GM18870 (cell line): ENCODE measurements at regions not wholly inside any gene's neighbourhood (a gene's known extent, or its start where the extent isn't known, plus 50 kb on each side); places are given as distances from the start of the nearest gene placed in this dataset.

Experiments
- ATAC-seq: cut with Tn5 transposase; IDR thresholded peaks from one replicate; pipeline ENCODE4 v1.9.1; 2021; ENCODE audit warnings: moderate library complexity; ENCODE audit not compliant: unreplicated experiment

GRCh38 chr5:96340357-96340756 is 92.7 kb downstream of the PCSK1 start:
- ATAC-seq = no peak

GRCh38 chr5:96339862-96340261 is 93.2 kb downstream of the PCSK1 start:
- ATAC-seq = no peak

- ATAC-seq = no peak
These were observed 94.2 kb downstream of the PCSK1 start for GRCh38 chr5:96338624-96339415.

- no peak for ATAC-seq
These were observed 95.0 kb downstream of the PCSK1 start for GRCh38 chr5:96338091-96338490.

GRCh38 chr5:96337048-96337781 is 95.8 kb downstream of the PCSK1 start:
- no peak for ATAC-seq

GRCh38 chr5:96336351-96336985 is 96.6 kb downstream of the PCSK1 start:
- ATAC-seq = peak; percentile 41

DNA sequence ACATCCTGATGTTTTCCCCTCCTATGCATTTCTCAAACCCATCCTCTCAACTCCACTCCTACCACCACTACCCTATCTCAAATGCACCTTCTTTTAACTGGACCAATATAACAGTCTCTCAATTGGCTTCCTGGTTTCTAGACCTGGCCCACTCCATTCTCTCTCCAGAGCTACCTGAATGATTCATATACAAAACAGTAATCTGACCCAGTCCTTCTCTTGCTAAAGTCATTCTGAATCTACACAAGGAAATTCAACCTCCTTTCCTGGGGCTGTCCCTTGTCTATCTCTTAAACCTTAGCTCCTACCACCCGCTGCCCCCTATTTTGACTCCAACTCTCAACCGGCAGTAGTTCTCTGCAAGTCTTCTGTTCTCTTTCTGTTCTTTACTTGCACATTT is 97.2 kb downstream of the PCSK1 start:
- no peak for ATAC-seq

- no peak for ATAC-seq
These were observed 99.7 kb downstream of the PCSK1 start for GRCh38 chr5:96333391-96333790.

GRCh38 chr5:96332535-96333366 is 100.3 kb downstream of the PCSK1 start:
- no peak for ATAC-seq

GRCh38 chr5:96331681-96332361 is 101.2 kb downstream of the PCSK1 start:
- ATAC-seq = no peak

DNA sequence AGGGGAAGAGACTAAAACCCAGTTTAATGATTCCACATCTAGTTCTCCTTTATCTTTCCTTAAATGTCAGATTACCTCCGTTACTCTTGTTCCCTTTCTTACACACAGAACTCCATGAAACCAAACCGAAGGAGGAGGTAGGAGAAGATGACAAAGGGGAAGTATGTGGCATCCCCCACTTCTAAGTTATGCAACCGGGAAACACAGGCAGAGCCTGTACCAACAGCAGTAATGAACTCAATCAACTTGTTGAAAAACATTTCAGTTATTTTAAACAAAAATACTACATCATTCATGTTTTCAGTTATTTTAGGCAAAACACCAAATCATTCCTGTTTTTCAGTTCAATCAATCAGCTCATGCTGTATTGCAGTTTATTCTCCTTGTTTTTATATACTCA is 101.8 kb downstream of the PCSK1 start:
- ATAC-seq = no peak

- ATAC-seq = no peak
These were observed 102.4 kb downstream of the PCSK1 start for GRCh38 chr5:96330530-96331140.

- no peak for ATAC-seq
These were observed 103.0 kb downstream of the PCSK1 start for GRCh38 chr5:96329886-96330529.

DNA sequence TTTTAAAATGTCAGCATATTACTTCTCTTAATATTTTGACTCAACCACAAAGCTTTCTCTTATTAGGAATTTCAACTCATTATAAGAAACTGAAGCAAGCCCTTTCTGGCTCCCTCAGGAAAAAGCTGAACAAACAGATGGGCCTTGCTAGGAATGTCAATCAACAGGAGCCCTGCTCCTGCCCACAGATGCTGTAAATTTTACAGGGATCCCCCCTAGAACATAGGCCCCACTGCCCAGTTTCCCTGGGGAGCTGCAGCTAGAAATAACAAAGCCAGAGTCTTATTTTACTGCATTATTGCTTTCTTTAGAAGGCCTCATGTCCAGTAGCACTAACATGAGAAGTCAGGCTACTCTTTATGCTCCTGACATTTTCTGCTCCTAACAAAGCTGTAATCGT is 103.8 kb downstream of the PCSK1 start:
- ATAC-seq = no peak

DNA sequence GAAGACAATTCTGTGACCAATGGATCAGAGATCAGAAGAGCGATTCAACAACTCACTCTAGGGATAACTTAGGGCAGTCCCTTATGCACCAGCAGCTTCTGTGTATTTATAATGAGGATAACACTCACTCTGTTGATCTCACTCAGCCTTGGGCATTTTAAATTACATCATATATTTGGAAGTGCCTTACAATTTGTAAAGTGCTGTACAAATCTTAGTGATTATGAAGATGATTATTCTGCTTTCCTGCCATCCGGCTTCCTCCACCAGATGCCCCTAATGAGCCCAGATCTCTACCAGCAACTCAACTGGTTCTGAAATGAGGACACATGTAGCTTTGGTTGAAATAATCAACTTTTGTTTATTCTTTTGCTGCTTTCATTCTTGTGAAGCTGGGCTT is 105.3 kb downstream of the PCSK1 start:
- ATAC-seq = no peak

DNA sequence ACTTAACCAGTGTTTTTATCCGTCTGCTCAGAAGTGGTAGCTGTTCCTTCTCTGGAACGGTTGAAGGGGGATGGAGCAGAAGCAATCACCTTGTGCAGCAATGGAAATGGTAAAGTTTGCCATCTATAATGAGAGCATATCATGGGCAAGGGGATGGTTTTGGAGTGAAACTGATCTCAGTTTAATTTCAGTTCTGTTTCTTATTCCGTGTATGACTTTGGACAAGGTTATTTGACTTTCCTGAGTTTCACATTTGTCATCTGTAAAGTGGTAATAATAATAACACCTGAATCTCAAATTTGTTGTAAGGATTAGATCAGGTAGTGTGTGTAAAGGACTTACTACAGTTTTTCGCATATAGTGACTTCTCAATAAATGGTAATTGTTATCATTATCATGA is 106.1 kb downstream of the PCSK1 start:
- peak; percentile 84 for ATAC-seq

DNA sequence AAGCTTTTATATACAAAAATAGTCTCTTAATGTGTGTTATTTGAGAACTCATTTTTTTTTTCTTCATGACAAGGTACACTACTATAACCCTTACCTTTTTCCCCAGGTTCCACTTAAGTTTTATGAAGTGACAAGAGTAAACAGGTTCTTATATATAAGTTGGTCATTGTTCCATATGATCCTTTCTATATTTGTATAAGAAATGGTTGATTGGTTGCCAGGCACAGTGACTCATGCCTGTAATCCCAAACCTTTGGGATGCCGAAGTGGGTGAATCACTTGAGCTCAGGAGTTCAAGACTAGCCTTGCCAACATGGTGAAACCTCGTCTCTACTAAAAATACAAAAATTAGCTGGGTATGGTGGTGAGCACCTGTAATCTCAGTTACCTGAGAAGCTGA is 108.3 kb downstream of the PCSK1 start:
- ATAC-seq = no peak

GRCh38 chr5:96322865-96323264 is 110.2 kb downstream of the PCSK1 start:
- ATAC-seq = no peak

GRCh38 chr5:96322217-96322616 is 110.8 kb downstream of the PCSK1 start:
- ATAC-seq = no peak

DNA sequence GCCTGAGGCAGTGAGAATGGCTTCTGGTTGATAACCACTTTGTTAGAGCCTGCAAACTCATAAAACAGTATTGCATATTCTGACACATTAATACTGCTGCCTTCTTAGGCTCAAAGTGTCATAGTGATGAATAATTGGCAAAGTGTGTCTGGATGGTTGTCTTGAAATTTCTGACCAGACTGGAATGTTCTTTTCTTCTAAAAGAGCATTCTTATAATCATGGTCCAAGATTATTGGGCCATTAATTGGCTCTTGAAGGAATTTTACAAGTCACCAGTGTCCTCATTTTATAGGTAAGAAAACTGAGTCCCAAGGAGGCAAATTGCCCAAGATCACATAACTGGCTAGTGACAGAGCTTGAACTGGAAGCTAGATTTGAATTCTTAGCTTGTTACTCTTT is 111.7 kb downstream of the PCSK1 start:
- ATAC-seq = no peak
